Caco-2 (cell line): ENCODE measurements at regions not wholly inside any gene's neighbourhood (a gene's known extent, or its start where the extent isn't known, plus 50 kb on each side); places are given as distances from the start of the nearest gene placed in this dataset.

Source experiments
- BruUV-seq: library from RNA; stranded (reverse); fragments of 400-500 nt; replicated peaks from 2 replicates; lab custom pipeline; 2021; lab: Mats Ljungman, UMichigan
- CTCF ChIA-PET: fragments of 300-600 bp; sonication (Branson Sonifier 250); formaldehyde crosslinking; loops from one replicate; lab custom pipeline; 2022; ENCODE audit warnings: antibody characterized with exemption; lab: Charles Lee
- POLR2A ChIA-PET: fragments of 300-600 bp; sonication (Branson Sonifier 250); formaldehyde crosslinking; loops from one replicate; lab custom pipeline; 2022; ENCODE audit warnings: antibody characterized with exemption; lab: Charles Lee
- DNase-seq, 2 experiments: peaks; one replicate each; pipeline versions ENCODE4 v3.0.0 to v3.0.0-alpha.2; 2020 to 2022
- H3K27me3 ChIP-seq: replicated peaks from 2 replicates; pipeline ENCODE4 v1.6.0; 2011; ENCODE audit warnings: low read length; ENCODE audit not compliant: control insufficient read depth, insufficient read depth
- H3K36me3 ChIP-seq: 2 replicates; pipeline ENCODE4 v1.5.1; 2011; ENCODE audit warnings: low read length; ENCODE audit not compliant: control insufficient read depth, insufficient read depth
- H3K4me1 ChIP-seq: fragments of 250-450 bp; sonication (Bioruptor Pico); 2 replicates; pipeline ENCODE4 v1.5.1; 2020; ENCODE audit warnings: mild to moderate bottlenecking
- H3K4me3 ChIP-seq: 2 replicates; pipeline ENCODE4 v1.5.1; 2011; ENCODE audit warnings: low read depth, mild to moderate bottlenecking, control low read depth, low read length
- H3K9me3 ChIP-seq: fragments of 250-450 bp; sonication (Bioruptor Pico); 2 replicates; pipeline ENCODE4 v1.5.1; 2020; ENCODE audit warnings: mild to moderate bottlenecking, moderate library complexity
- H3K27ac Mint-ChIP-seq: one replicate; pipeline ENCODE4 v1.8.0; 2022; ENCODE audit warnings: mixed read lengths; ENCODE audit not compliant: unreplicated experiment
- H3K27me3 Mint-ChIP-seq: one replicate; pipeline ENCODE4 v1.8.0; 2022; ENCODE audit warnings: mixed read lengths; ENCODE audit not compliant: insufficient read depth, unreplicated experiment
- H3K36me3 Mint-ChIP-seq: one replicate; pipeline ENCODE4 v1.8.0; 2022; ENCODE audit warnings: mild to moderate bottlenecking, mixed read lengths; ENCODE audit not compliant: insufficient read depth, unreplicated experiment
- H3K4me1 Mint-ChIP-seq: one replicate; pipeline ENCODE4 v1.8.0; 2022; ENCODE audit warnings: low read depth, mixed read lengths; ENCODE audit not compliant: unreplicated experiment
- H3K4me3 Mint-ChIP-seq: one replicate; pipeline ENCODE4 v1.8.0; 2022; ENCODE audit warnings: mild to moderate bottlenecking, moderate library complexity, mixed read lengths; ENCODE audit not compliant: unreplicated experiment
- H3K9me3 Mint-ChIP-seq: one replicate; pipeline ENCODE4 v1.8.0; 2022; ENCODE audit warnings: mixed read lengths; ENCODE audit not compliant: unreplicated experiment
- intact Hi-C: fragments of 100-400 bp; cut with micrococcal nuclease; formaldehyde crosslinking; loops from one replicate; pipeline ENCODE4 v1.10.0; 2022; ENCODE audit not compliant: unreplicated experiment
- TF ChIP-seq, protein P1 (sequence below), 2 experiments: fragments of 200-600 bp in 1 of 2; IDR thresholded peaks; 1 replicate in 1 of 2; 2 replicates in 1 of 2; pipeline versions ENCODE4 v1.5.1 to v1.8.0; 2011 to 2022; ENCODE audit warnings: antibody characterized with exemption in 1 of 2, control low read depth in 1 of 2, inconsistent platforms in 1 of 2, low read depth in 1 of 2, low read length in 1 of 2, mild to moderate bottlenecking in 1 of 2, moderate library complexity in 1 of 2; ENCODE audit not compliant: insufficient read depth in 1 of 2, severe bottlenecking in 1 of 2, unreplicated experiment in 1 of 2

DNA sequence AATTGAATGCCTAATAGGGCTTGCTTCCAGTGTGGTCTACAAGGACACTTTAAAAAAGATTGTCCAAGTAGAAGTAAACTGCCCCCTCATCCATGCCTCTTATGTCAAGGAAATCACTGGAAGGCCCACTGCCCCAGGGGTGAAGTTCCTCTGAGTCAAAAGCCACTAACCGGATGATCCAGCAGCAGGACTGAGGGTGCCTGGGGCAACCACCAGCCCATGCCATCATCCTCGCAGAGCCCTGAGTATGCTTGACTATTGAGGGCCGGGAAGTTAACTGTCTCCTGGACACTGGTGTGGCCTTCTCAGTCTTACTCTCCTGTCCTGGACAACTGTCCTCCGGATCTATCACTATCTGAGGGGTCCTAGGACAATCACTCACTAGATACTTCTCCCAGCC is 411.5 kb downstream of the TENT5A start:
- no peak for DNase-seq
- no peak overlapping the region for H3K4me3 ChIP-seq
- Mint-ChIP-seq H3K4me3 (no peak overlapping the region), H3K9me3 (peaks cover 10% of the 10 kb centered on the region), H3K4me1 (no peaks in the 10 kb centered on the region), H3K36me3 (no peaks in the 10 kb centered on the region), H3K27ac (no peak overlapping the region), H3K27me3 (no peaks in the 10 kb centered on the region)
- H3K4me1 ChIP-seq: no peaks in the 10 kb centered on the region
- no TSS peak for BruUV-seq
- H3K27me3 ChIP-seq: no peaks in the 10 kb centered on the region
- H3K9me3 ChIP-seq: no peaks in the 10 kb centered on the region
- ChIA-PET POLR2A (no interaction called here), CTCF (no interaction called here)
- intact Hi-C loops: no loop called here
- no peaks in the 10 kb centered on the region for H3K36me3 ChIP-seq
- TF ChIP-seq, protein P1, sequence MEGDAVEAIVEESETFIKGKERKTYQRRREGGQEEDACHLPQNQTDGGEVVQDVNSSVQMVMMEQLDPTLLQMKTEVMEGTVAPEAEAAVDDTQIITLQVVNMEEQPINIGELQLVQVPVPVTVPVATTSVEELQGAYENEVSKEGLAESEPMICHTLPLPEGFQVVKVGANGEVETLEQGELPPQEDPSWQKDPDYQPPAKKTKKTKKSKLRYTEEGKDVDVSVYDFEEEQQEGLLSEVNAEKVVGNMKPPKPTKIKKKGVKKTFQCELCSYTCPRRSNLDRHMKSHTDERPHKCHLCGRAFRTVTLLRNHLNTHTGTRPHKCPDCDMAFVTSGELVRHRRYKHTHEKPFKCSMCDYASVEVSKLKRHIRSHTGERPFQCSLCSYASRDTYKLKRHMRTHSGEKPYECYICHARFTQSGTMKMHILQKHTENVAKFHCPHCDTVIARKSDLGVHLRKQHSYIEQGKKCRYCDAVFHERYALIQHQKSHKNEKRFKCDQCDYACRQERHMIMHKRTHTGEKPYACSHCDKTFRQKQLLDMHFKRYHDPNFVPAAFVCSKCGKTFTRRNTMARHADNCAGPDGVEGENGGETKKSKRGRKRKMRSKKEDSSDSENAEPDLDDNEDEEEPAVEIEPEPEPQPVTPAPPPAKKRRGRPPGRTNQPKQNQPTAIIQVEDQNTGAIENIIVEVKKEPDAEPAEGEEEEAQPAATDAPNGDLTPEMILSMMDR (IDR thresholded peaks at IDR 0.05; ENCODE audit: insufficient read depth in 1 of 2, low read depth in 1 of 2, low read length in 1 of 2, severe bottlenecking in 1 of 2, unreplicated experiment in 1 of 2): no peak

DNA sequence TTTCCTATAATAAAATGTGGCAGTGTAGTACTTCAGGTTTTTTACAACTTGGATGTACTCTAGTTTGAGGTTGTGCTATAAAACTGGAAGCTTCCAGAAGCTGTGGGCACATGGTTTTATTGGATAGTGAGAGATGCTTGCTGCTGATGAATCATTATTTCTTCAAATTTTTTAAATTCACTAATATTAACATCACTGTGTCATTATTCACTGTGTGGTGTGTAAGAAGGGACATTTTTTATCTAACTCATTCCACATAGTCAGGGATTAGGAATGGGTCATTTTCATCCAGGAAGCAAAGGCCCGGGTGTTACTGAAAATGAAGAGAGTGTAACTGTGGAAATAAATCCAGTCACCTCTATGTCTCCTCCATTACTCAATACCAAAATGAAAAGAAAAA is 421.0 kb downstream of the TENT5A start:
- ChIA-PET POLR2A (no interaction called here), CTCF (no interaction called here)
- TF ChIP-seq, protein P1 (IDR thresholded peaks at IDR 0.05; ENCODE audit: insufficient read depth in 1 of 2, low read depth in 1 of 2, low read length in 1 of 2, severe bottlenecking in 1 of 2, unreplicated experiment in 1 of 2): no peak
- no peak overlapping the region for H3K4me3 Mint-ChIP-seq
- DNase-seq: no peak
- H3K27me3 ChIP-seq: no peaks in the 10 kb centered on the region
- no peaks in the 10 kb centered on the region for H3K27me3 Mint-ChIP-seq
- no peak overlapping the region for H3K27ac Mint-ChIP-seq
- no peaks in the 10 kb centered on the region for H3K36me3 ChIP-seq
- H3K4me3 ChIP-seq: no peak overlapping the region
- H3K9me3 Mint-ChIP-seq: no peaks in the 10 kb centered on the region
- H3K36me3 Mint-ChIP-seq: no peaks in the 10 kb centered on the region
- H3K4me1 ChIP-seq: no peaks in the 10 kb centered on the region
- no TSS peak for BruUV-seq
- H3K9me3 ChIP-seq: no peaks in the 10 kb centered on the region
- intact Hi-C loops: no loop called here
- no peaks in the 10 kb centered on the region for H3K4me1 Mint-ChIP-seq

DNA sequence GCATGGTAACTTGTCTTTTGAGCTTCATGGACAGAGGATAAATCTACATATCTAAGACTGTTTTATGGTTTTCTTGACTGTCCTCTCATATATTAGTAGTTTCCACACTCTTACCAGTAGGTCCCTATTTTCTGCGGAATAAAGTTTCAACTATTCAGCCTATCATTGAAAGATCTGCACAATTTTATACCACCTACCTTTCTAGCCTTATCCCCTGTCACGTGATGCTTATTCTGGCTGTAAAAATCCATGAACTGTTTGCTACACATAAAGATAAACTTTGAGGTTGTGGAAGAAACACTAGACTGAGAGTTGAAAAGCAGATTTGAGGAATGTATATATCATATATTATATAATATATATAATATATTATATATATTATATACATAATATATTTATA is 423.8 kb downstream of the TENT5A start:
- H3K4me3 Mint-ChIP-seq: no peak overlapping the region
- no peak for DNase-seq
- no peaks in the 10 kb centered on the region for H3K4me1 Mint-ChIP-seq
- Histone ChIP-seq H3K4me3 (no peak overlapping the region), H3K9me3 (no peaks in the 10 kb centered on the region), H3K36me3 (no peaks in the 10 kb centered on the region), H3K27me3 (no peaks in the 10 kb centered on the region), H3K4me1 (no peaks in the 10 kb centered on the region)
- H3K9me3 Mint-ChIP-seq: no peaks in the 10 kb centered on the region
- TF ChIP-seq, protein P1 (IDR thresholded peaks at IDR 0.05; ENCODE audit: insufficient read depth in 1 of 2, low read depth in 1 of 2, low read length in 1 of 2, severe bottlenecking in 1 of 2, unreplicated experiment in 1 of 2): no peak
- no peaks in the 10 kb centered on the region for H3K36me3 Mint-ChIP-seq
- intact Hi-C loops: no loop called here
- no peak overlapping the region for H3K27ac Mint-ChIP-seq
- ChIA-PET POLR2A (no interaction called here), CTCF (no interaction called here)
- no peaks in the 10 kb centered on the region for H3K27me3 Mint-ChIP-seq
- no TSS peak for BruUV-seq
